Vagina (tissue), 2 donors: ENCODE measurements at regions not wholly inside any gene's neighbourhood (a gene's known extent, or its start where the extent isn't known, plus 50 kb on each side); places are given as distances from the start of the nearest gene placed in this dataset.

Source experiments
- POLR2AphosphoS5 ChIP-seq, 2 donors: sonication (generic); formaldehyde crosslinking; IDR thresholded peaks; one replicate each; pipeline ENCODE4 v1.9.0; 2017; ENCODE audit warnings: antibody characterized with exemption in 2 of 2, mild to moderate bottlenecking in 2 of 2, low read depth in 1 of 2; ENCODE audit not compliant: insufficient read depth in 1 of 2
- TF ChIP-seq, protein P1 (sequence below), 3 experiments: fragments of 450-650 bp in 2 of 3; fragments of 200-600 bp in 1 of 3; sonication (generic) in 1 of 3; IDR thresholded peaks; one replicate each; pipeline ENCODE4 v1.5.1; 2017 to 2019; ENCODE audit warnings: antibody characterized with exemption in 3 of 3, mild to moderate bottlenecking in 2 of 3, moderate library complexity in 2 of 3

DNA sequence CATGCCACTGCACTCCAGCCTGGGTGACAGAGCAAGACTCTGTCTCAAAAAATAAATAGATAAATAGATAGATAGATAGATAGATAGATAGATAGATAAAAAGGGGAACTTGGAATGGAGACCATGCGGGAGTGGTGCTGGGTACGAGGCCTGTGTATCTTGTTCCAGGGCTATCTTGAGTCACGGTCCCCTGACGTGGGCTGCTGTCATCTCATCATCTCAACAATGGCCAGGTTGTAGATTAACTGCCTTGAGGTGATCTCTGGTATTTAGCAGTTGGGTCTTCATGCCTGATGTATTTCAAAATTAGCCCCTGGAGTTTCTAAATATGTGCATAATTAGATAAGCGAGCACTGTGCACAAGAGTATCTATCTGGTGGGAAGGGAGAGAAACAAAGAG, 212.1 kb downstream of the CDRT15L2 start:
- TF ChIP-seq, protein P1, sequence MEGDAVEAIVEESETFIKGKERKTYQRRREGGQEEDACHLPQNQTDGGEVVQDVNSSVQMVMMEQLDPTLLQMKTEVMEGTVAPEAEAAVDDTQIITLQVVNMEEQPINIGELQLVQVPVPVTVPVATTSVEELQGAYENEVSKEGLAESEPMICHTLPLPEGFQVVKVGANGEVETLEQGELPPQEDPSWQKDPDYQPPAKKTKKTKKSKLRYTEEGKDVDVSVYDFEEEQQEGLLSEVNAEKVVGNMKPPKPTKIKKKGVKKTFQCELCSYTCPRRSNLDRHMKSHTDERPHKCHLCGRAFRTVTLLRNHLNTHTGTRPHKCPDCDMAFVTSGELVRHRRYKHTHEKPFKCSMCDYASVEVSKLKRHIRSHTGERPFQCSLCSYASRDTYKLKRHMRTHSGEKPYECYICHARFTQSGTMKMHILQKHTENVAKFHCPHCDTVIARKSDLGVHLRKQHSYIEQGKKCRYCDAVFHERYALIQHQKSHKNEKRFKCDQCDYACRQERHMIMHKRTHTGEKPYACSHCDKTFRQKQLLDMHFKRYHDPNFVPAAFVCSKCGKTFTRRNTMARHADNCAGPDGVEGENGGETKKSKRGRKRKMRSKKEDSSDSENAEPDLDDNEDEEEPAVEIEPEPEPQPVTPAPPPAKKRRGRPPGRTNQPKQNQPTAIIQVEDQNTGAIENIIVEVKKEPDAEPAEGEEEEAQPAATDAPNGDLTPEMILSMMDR (IDR thresholded peaks at IDR 0.05): no peak
- TF ChIP-seq POLR2AphosphoS5 (IDR thresholded peaks at IDR 0.05; ENCODE audit: insufficient read depth in 1 of 2, low read depth in 1 of 2): no peak
